C4-2B (cell line): ENCODE measurements at regions not wholly inside any gene's neighbourhood (a gene's known extent, or its start where the extent isn't known, plus 50 kb on each side); places are given as distances from the start of the nearest gene placed in this dataset.
"Not testable (repeated sequence)": the region's sequence is repeated elsewhere in the genome, so short reads cannot be mapped to it uniquely, and the experiment has no call there.

Experiments
- ZFX ChIP-seq: fragments of 450-650 bp; IDR thresholded peaks from 2 replicates; pipeline ENCODE4 v1.6.1; 2017
- TF ChIP-seq, protein P1 (sequence below): fragments of 450-650 bp; conservative IDR thresholded peaks from 2 replicates; pipeline ENCODE4 v1.5.1; 2017; ENCODE audit warnings: mild to moderate bottlenecking

DNA sequence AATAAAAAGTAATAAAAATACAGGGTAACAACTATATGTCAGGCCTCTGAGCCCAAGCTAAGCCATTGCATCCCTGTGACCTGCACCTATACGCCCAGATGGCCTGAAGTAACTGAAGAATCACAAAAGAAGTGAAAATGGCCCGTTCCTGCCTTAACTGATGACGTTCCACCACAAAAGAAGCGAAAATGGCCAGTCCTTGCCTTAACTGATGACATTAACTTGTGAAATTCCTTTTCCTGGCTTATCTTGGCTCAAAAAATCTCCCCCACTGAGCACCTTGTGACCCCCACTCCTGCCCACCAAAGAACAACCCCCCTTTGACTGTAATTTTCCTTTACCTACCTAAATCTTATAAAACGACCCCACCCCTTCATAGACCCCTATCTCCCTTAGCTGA, 963.8 kb downstream of the FAM181B start:
- TF ChIP-seq, protein P1, sequence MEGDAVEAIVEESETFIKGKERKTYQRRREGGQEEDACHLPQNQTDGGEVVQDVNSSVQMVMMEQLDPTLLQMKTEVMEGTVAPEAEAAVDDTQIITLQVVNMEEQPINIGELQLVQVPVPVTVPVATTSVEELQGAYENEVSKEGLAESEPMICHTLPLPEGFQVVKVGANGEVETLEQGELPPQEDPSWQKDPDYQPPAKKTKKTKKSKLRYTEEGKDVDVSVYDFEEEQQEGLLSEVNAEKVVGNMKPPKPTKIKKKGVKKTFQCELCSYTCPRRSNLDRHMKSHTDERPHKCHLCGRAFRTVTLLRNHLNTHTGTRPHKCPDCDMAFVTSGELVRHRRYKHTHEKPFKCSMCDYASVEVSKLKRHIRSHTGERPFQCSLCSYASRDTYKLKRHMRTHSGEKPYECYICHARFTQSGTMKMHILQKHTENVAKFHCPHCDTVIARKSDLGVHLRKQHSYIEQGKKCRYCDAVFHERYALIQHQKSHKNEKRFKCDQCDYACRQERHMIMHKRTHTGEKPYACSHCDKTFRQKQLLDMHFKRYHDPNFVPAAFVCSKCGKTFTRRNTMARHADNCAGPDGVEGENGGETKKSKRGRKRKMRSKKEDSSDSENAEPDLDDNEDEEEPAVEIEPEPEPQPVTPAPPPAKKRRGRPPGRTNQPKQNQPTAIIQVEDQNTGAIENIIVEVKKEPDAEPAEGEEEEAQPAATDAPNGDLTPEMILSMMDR, result not testable (repeated sequence)
- TF ChIP-seq ZFX, result not testable (repeated sequence)
